ENCODE measurements at regions not wholly inside any gene's neighbourhood (a gene's known extent, or its start where the extent isn't known, plus 50 kb on each side); places are given as distances from the start of the nearest gene placed in this dataset.

DNA sequence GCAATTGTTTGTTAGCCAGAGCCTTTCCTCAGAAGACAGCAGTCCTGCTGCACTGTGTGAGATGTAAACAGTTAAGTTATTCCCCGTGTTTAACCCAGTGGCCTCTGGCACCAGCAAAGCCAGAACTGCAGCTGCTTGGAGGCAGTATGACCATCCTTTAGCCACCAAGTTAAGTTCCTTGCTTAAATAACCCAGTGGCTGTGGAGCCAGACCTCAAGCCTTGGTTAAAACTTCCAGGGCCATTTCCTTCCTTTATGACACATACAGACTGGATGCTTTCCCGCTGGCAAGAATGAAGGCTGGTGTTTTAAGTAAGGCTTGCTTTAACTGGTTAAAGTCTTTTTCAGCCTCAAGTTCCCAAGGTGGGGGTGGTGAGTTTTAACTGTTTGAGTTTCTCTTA is 379.8 kb downstream of the DCAF12L2 start:
- Histone ChIP-seq H3K27ac (replicated peaks; ENCODE audit: low read length) (no peak overlapping the region), H3K9ac (ENCODE audit: low read depth, low read length, poor library complexity) (no peak overlapping the region), H3K4me3 (ENCODE audit: low read length in 2 of 2) (no peak overlapping the region), H2BK120ac (ENCODE audit: low read depth, low read length) (no peak overlapping the region), H4K91ac (ENCODE audit: low read depth, low read length, poor library complexity) (no peak overlapping the region), H3K4me1 (ENCODE audit: control insufficient read depth in 2 of 2, insufficient read depth in 1 of 2, low read depth in 1 of 2, low read length in 2 of 2) (no peaks in the 10 kb centered on the region), H3K23ac (ENCODE audit: low read depth, low read length, poor library complexity) (no peak overlapping the region), H3K9me3 (replicated peaks in 1 of 2; ENCODE audit: control insufficient read depth in 2 of 2, insufficient read depth in 1 of 2, low read depth in 1 of 2, low read length in 2 of 2) (peaks cover 0 to 2% of the 10 kb centered on the region in 2 donors), H2BK12ac (ENCODE audit: low read length) (no peak overlapping the region), H3K4ac (ENCODE audit: low read length) (no peak overlapping the region), H2AFZ (ENCODE audit: low read length) (no peak overlapping the region), H4K8ac (ENCODE audit: low read depth, low read length) (no peak overlapping the region), H2BK5ac (ENCODE audit: low read length) (no peak overlapping the region), H2AK5ac (ENCODE audit: low read depth, low read length) (no peak overlapping the region), H3K4me2 (ENCODE audit: insufficient read depth, low read length, poor library complexity, severe bottlenecking) (no peak overlapping the region), H3K36me3 (replicated peaks in 1 of 2; ENCODE audit: control insufficient read depth in 2 of 2, insufficient read depth in 2 of 2, low read length in 2 of 2) (no peaks in the 10 kb centered on the region), H3K18ac (ENCODE audit: low read length) (no peak overlapping the region), H2BK15ac (ENCODE audit: low read length) (no peak overlapping the region), H3K27me3 (ENCODE audit: control insufficient read depth in 3 of 3, insufficient read depth in 3 of 3, low read depth in 1 of 3, low read length in 3 of 3) (no peaks in the 10 kb centered on the region), H3K79me1 (ENCODE audit: low read depth, low read length) (no peaks in the 10 kb centered on the region), H3K14ac (ENCODE audit: low read length) (no peak overlapping the region)
- no peak for DNase-seq (ENCODE audit: low spot score)
- WGBS, 2 donors (ENCODE audit: extremely low coverage in 2 of 2, insufficient read length in 2 of 2, insufficient replicate concordance in 1 of 2), result no CpG with 5 or more reads among the region's 2 CpGs

DNA sequence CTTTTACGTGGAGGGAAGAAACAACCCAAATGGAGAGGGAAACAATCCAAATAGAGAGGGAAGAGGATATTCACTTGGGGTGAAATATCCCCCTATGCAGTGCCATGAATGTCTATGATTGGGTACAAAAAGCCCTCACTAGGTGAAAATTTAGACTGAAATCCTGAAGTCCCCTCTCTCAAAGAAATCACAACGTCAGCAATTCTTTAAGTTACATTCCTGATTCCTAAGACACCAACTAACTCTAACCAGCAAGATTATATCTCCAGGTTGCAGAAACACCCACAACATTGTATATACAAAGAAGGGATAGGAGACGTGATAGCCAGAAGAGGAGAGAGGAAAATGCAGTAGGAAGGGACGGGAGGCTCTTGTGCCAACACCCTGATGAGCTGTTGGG is 374.3 kb downstream of the DCAF12L2 start:
- Histone ChIP-seq H3K4me1 (ENCODE audit: control insufficient read depth in 2 of 2, insufficient read depth in 1 of 2, low read depth in 1 of 2, low read length in 2 of 2) (no peaks in the 10 kb centered on the region), H3K9ac (ENCODE audit: low read depth, low read length, poor library complexity) (no peak overlapping the region), H3K4me2 (ENCODE audit: insufficient read depth, low read length, poor library complexity, severe bottlenecking) (no peak overlapping the region), H3K23ac (ENCODE audit: low read depth, low read length, poor library complexity) (no peak overlapping the region), H3K14ac (ENCODE audit: low read length) (no peak overlapping the region), H3K79me1 (ENCODE audit: low read depth, low read length) (no peaks in the 10 kb centered on the region), H4K91ac (ENCODE audit: low read depth, low read length, poor library complexity) (no peak overlapping the region), H3K27me3 (ENCODE audit: control insufficient read depth in 3 of 3, insufficient read depth in 3 of 3, low read depth in 1 of 3, low read length in 3 of 3) (no peaks in the 10 kb centered on the region), H4K8ac (ENCODE audit: low read depth, low read length) (no peak overlapping the region), H2AK5ac (ENCODE audit: low read depth, low read length) (no peak overlapping the region), H2BK15ac (ENCODE audit: low read length) (no peak overlapping the region), H2BK5ac (ENCODE audit: low read length) (no peak overlapping the region), H3K4me3 (ENCODE audit: low read length in 2 of 2) (no peak overlapping the region), H2AFZ (ENCODE audit: low read length) (no peak overlapping the region), H3K9me3 (replicated peaks in 1 of 2; ENCODE audit: control insufficient read depth in 2 of 2, insufficient read depth in 1 of 2, low read depth in 1 of 2, low read length in 2 of 2) (peaks cover 0 to 2% of the 10 kb centered on the region in 2 donors), H2BK12ac (ENCODE audit: low read length) (no peak overlapping the region), H3K27ac (replicated peaks; ENCODE audit: low read length) (no peak overlapping the region), H2BK120ac (ENCODE audit: low read depth, low read length) (no peak overlapping the region), H3K18ac (ENCODE audit: low read length) (no peak overlapping the region), H3K36me3 (replicated peaks in 1 of 2; ENCODE audit: control insufficient read depth in 2 of 2, insufficient read depth in 2 of 2, low read length in 2 of 2) (no peaks in the 10 kb centered on the region), H3K4ac (ENCODE audit: low read length) (no peak overlapping the region)
- no CpG with 5 or more reads among the region's 4 CpGs for WGBS, 2 donors (ENCODE audit: extremely low coverage in 2 of 2, insufficient read length in 2 of 2, insufficient replicate concordance in 1 of 2)
- no peak for DNase-seq (ENCODE audit: low spot score)

DNA sequence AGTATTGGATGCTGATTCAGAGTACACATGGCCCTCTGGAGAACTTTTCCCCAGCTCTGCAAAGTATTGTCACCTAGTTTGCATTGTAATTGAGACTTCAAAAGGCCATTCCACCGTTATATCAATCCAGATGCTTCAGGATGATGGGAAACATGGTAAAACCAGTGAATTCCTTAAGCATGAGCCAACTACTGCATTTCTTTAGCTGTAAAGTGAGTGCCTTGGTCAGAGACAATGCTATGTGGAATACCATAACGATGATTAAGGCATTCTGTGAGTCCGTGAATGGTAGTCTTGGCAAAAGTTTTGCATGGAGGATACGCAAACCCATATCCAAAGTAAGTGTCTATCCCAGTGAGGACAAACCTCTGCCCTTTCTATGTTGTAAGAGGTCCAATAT is 355.2 kb downstream of the DCAF12L2 start:
- Histone ChIP-seq H2BK5ac (ENCODE audit: low read length) (no peak overlapping the region), H3K27me3 (ENCODE audit: control insufficient read depth in 3 of 3, insufficient read depth in 3 of 3, low read depth in 1 of 3, low read length in 3 of 3) (no peaks in the 10 kb centered on the region), H3K4me2 (ENCODE audit: insufficient read depth, low read length, poor library complexity, severe bottlenecking) (no peak overlapping the region), H4K91ac (ENCODE audit: low read depth, low read length, poor library complexity) (no peak overlapping the region), H4K8ac (ENCODE audit: low read depth, low read length) (no peak overlapping the region), H3K4ac (ENCODE audit: low read length) (no peak overlapping the region), H2BK12ac (ENCODE audit: low read length) (no peak overlapping the region), H2AFZ (ENCODE audit: low read length) (no peak overlapping the region), H3K4me3 (ENCODE audit: low read length in 2 of 2) (no peak overlapping the region), H3K18ac (ENCODE audit: low read length) (no peak overlapping the region), H2AK5ac (ENCODE audit: low read depth, low read length) (no peak overlapping the region), H3K4me1 (ENCODE audit: control insufficient read depth in 2 of 2, insufficient read depth in 1 of 2, low read depth in 1 of 2, low read length in 2 of 2) (no peaks in the 10 kb centered on the region), H3K27ac (replicated peaks; ENCODE audit: low read length) (no peak overlapping the region), H3K36me3 (replicated peaks in 1 of 2; ENCODE audit: control insufficient read depth in 2 of 2, insufficient read depth in 2 of 2, low read length in 2 of 2) (no peaks in the 10 kb centered on the region), H2BK15ac (ENCODE audit: low read length) (no peak overlapping the region), H3K9ac (ENCODE audit: low read depth, low read length, poor library complexity) (no peak overlapping the region), H3K9me3 (replicated peaks in 1 of 2; ENCODE audit: control insufficient read depth in 2 of 2, insufficient read depth in 1 of 2, low read depth in 1 of 2, low read length in 2 of 2) (no peaks in the 10 kb centered on the region), H2BK120ac (ENCODE audit: low read depth, low read length) (no peak overlapping the region), H3K14ac (ENCODE audit: low read length) (no peak overlapping the region), H3K79me1 (ENCODE audit: low read depth, low read length) (no peaks in the 10 kb centered on the region), H3K23ac (ENCODE audit: low read depth, low read length, poor library complexity) (no peak overlapping the region)
- no CpG with 5 or more reads among the region's 4 CpGs for WGBS, 2 donors (ENCODE audit: extremely low coverage in 2 of 2, insufficient read length in 2 of 2, insufficient replicate concordance in 1 of 2)
- DNase-seq (ENCODE audit: low spot score), result no peak

DNA sequence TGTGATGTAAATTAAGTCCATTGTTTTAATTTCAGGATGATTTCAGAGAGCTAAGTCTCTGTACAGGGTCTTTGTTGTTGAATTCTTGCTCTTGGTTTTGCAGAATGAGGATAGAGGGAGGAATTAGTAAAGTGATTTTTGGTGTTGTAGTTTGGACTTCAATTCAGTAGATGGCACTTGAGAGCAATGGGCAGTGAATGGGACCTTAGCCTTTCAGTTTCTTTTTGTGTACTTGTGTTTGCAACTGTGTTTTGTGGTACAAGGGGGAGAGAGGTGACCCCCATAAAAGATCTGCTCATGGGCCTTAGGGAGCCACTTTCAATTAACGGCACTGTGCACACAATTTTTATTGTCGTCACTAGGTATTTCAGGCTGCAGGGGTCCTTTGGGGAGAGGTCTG is 340.0 kb downstream of the DCAF12L2 start:
- Histone ChIP-seq H3K9ac (ENCODE audit: low read depth, low read length, poor library complexity) (no peak overlapping the region), H2BK12ac (ENCODE audit: low read length) (no peak overlapping the region), H3K79me1 (ENCODE audit: low read depth, low read length) (no peaks in the 10 kb centered on the region), H3K4me2 (ENCODE audit: insufficient read depth, low read length, poor library complexity, severe bottlenecking) (no peak overlapping the region), H3K23ac (ENCODE audit: low read depth, low read length, poor library complexity) (no peak overlapping the region), H3K4me3 (ENCODE audit: low read length in 2 of 2) (no peak overlapping the region), H3K18ac (ENCODE audit: low read length) (no peak overlapping the region), H3K4me1 (ENCODE audit: control insufficient read depth in 2 of 2, insufficient read depth in 1 of 2, low read depth in 1 of 2, low read length in 2 of 2) (no peaks in the 10 kb centered on the region), H2BK15ac (ENCODE audit: low read length) (no peak overlapping the region), H2AK5ac (ENCODE audit: low read depth, low read length) (no peak overlapping the region), H2BK120ac (ENCODE audit: low read depth, low read length) (no peak overlapping the region), H3K36me3 (replicated peaks in 1 of 2; ENCODE audit: control insufficient read depth in 2 of 2, insufficient read depth in 2 of 2, low read length in 2 of 2) (no peaks in the 10 kb centered on the region), H4K91ac (ENCODE audit: low read depth, low read length, poor library complexity) (no peak overlapping the region), H4K8ac (ENCODE audit: low read depth, low read length) (no peak overlapping the region), H2AFZ (ENCODE audit: low read length) (no peak overlapping the region), H3K27me3 (ENCODE audit: control insufficient read depth in 3 of 3, insufficient read depth in 3 of 3, low read depth in 1 of 3, low read length in 3 of 3) (no peaks in the 10 kb centered on the region), H2BK5ac (ENCODE audit: low read length) (no peak overlapping the region), H3K9me3 (replicated peaks in 1 of 2; ENCODE audit: control insufficient read depth in 2 of 2, insufficient read depth in 1 of 2, low read depth in 1 of 2, low read length in 2 of 2) (no peaks in the 10 kb centered on the region), H3K27ac (replicated peaks; ENCODE audit: low read length) (no peak overlapping the region), H3K14ac (ENCODE audit: low read length) (no peak overlapping the region), H3K4ac (ENCODE audit: low read length) (no peak overlapping the region)
- WGBS, 2 donors (ENCODE audit: extremely low coverage in 2 of 2, insufficient read length in 2 of 2, insufficient replicate concordance in 1 of 2), result no CpG with 5 or more reads among the region's 2 CpGs
- no peak for DNase-seq (ENCODE audit: low spot score)
